SK-N-SH treated with all-trans-retinoic acid at 6 μM for 48 hours (cell line): ENCODE measurements at regions not wholly inside any gene's neighbourhood (a gene's known extent, or its start where the extent isn't known, plus 50 kb on each side); places are given as distances from the start of the nearest gene placed in this dataset.

Experiments used
- ARNTL ChIP-seq: fragments of 450-650 bp; formaldehyde crosslinking; IDR thresholded peaks from 2 replicates; pipeline ENCODE4 v1.5.0; 2020; ENCODE audit warnings: low read depth, mild to moderate bottlenecking, moderate library complexity, borderline replicate concordance
- CSRNP3 ChIP-seq: fragments of 250-450 bp; sonication (Bioruptor Pico); IDR thresholded peaks from 2 replicates; pipeline ENCODE4 v1.5.1; 2021; ENCODE audit warnings: mild to moderate bottlenecking, moderate library complexity
- ESRRG ChIP-seq: fragments of 250-450 bp; sonication (Bioruptor Pico); IDR thresholded peaks from 2 replicates; pipeline ENCODE4 v1.6.1; 2021; ENCODE audit warnings: mild to moderate bottlenecking
- ISL1 ChIP-seq: fragments of 250-450 bp; sonication (Bioruptor Pico); IDR thresholded peaks from 2 replicates; pipeline ENCODE4 v2.1.2; 2022; ENCODE audit warnings: mild to moderate bottlenecking, moderate library complexity
- OSR1 ChIP-seq: fragments of 250-450 bp; sonication (Bioruptor Pico); IDR thresholded peaks from 2 replicates; pipeline ENCODE4 v1.8.0; 2022; ENCODE audit warnings: moderate library complexity, mild to moderate bottlenecking, inconsistent platforms
- PATZ1 ChIP-seq: fragments of 250-450 bp; sonication (Bioruptor Pico); IDR thresholded peaks from 2 replicates; pipeline ENCODE4 v1.8.0; 2020; ENCODE audit warnings: mild to moderate bottlenecking, moderate library complexity, borderline replicate concordance
- POU6F1 ChIP-seq: fragments of 250-450 bp; sonication (Bioruptor Pico); IDR thresholded peaks from 2 replicates; pipeline ENCODE4 v1.8.0; 2021; ENCODE audit warnings: low read depth, mild to moderate bottlenecking, moderate library complexity, borderline replicate concordance
- RARB ChIP-seq: fragments of 250-450 bp; sonication (Bioruptor Pico); IDR thresholded peaks from 2 replicates; pipeline ENCODE4 v1.8.0; 2021; ENCODE audit warnings: mild to moderate bottlenecking, moderate library complexity
- SNAI2 ChIP-seq: fragments of 250-450 bp; sonication (Bioruptor Pico); IDR thresholded peaks from 2 replicates; pipeline ENCODE4 v1.5.0; 2020; ENCODE audit warnings: mild to moderate bottlenecking, moderate library complexity
- TOX ChIP-seq: fragments of 250-450 bp; sonication (Bioruptor Pico); IDR thresholded peaks from 2 replicates; pipeline ENCODE4 v1.8.0; 2021; ENCODE audit warnings: mild to moderate bottlenecking, moderate library complexity, borderline replicate concordance
- TSHZ2 ChIP-seq: fragments of 250-450 bp; sonication (Bioruptor Pico); IDR thresholded peaks from 2 replicates; pipeline ENCODE4 v1.5.0; 2020; ENCODE audit warnings: mild to moderate bottlenecking, moderate library complexity
- ZFP30 ChIP-seq: fragments of 450-650 bp; formaldehyde crosslinking; IDR thresholded peaks from 2 replicates; pipeline ENCODE4 v1.5.0; 2022; ENCODE audit warnings: mild to moderate bottlenecking, moderate library complexity
- ZNF565 ChIP-seq: fragments of 450-650 bp; formaldehyde crosslinking; conservative IDR thresholded peaks from 2 replicates; pipeline ENCODE4 v1.5.0; 2020; ENCODE audit warnings: low read depth, mild to moderate bottlenecking, moderate library complexity
- ZNF70 ChIP-seq: fragments of 450-650 bp; formaldehyde crosslinking; IDR thresholded peaks from 2 replicates; pipeline ENCODE4 v1.5.0; 2020; ENCODE audit warnings: mild to moderate bottlenecking, moderate library complexity

GRCh38 chr5:4254736-4255135 lies 659.1 kb downstream of the IRX1 start:
- TF ChIP-seq PATZ1 (CRISPR knock-in tag) (no peak), TSHZ2 (CRISPR knock-in tag) (no peak), ARNTL (CRISPR knock-in tag) (no peak), ZNF565 (CRISPR knock-in tag) (no peak), ZNF70 (CRISPR knock-in tag) (no peak), ESRRG (CRISPR knock-in tag) (no peak), OSR1 (CRISPR knock-in tag) (no peak), SNAI2 (no peak), POU6F1 (CRISPR knock-in tag) (no peak), ZFP30 (CRISPR knock-in tag) (no peak), TOX (CRISPR knock-in tag) (no peak), ISL1 (CRISPR knock-in tag) (no peak), CSRNP3 (no peak), RARB (CRISPR knock-in tag) (no peak)
